ENCODE measurements at regions not wholly inside any gene's neighbourhood (a gene's known extent, or its start where the extent isn't known, plus 50 kb on each side); places are given as distances from the start of the nearest gene placed in this dataset.

DNA sequence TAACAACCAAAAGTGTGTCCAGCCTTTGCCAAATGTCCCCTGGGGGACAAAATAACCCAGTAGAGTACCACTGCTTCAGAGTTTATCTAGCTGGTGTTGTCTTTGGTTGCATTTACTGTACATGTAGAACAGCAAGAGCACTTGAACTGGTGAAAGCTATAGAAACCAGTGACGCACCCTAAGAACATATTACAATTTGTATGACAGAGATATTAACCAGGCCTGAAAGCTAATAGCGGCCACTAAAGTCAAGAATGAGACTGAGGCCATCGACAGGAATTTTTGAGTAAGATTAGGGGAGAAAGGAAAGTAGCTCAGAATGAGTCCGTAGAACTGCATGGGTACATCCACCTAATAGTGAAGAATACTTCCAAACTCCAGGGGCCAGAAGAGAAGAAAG lies 236.2 kb downstream of the MTERF1 start:
- TF ChIP-seq MBD2 (IDR thresholded peaks at IDR 0.05; ENCODE audit: borderline replicate concordance, low read depth) (no peak), MXI1 (IDR thresholded peaks at IDR 0.05; ENCODE audit: low read depth, low read length) (no peak), SIN3A (IDR thresholded peaks at IDR 0.05; ENCODE audit: borderline replicate concordance in 2 of 2, control insufficient read depth in 1 of 2, low read depth in 2 of 2, low read length in 2 of 2) (no peak), ZKSCAN8 (CRISPR knock-in tag; IDR thresholded peaks at IDR 0.05) (no peak), NFE2L1 (tag; IDR thresholded peaks at IDR 0.05; ENCODE audit: borderline replicate concordance, low read depth) (no peak)
- TF ChIP-seq, protein P1, sequence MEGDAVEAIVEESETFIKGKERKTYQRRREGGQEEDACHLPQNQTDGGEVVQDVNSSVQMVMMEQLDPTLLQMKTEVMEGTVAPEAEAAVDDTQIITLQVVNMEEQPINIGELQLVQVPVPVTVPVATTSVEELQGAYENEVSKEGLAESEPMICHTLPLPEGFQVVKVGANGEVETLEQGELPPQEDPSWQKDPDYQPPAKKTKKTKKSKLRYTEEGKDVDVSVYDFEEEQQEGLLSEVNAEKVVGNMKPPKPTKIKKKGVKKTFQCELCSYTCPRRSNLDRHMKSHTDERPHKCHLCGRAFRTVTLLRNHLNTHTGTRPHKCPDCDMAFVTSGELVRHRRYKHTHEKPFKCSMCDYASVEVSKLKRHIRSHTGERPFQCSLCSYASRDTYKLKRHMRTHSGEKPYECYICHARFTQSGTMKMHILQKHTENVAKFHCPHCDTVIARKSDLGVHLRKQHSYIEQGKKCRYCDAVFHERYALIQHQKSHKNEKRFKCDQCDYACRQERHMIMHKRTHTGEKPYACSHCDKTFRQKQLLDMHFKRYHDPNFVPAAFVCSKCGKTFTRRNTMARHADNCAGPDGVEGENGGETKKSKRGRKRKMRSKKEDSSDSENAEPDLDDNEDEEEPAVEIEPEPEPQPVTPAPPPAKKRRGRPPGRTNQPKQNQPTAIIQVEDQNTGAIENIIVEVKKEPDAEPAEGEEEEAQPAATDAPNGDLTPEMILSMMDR (IDR thresholded peaks at IDR 0.05 in 2 of 3, conservative IDR thresholded peaks at IDR 0.05 in 1 of 3; ENCODE audit: insufficient read depth in 2 of 3, low read depth in 1 of 3, low read length in 3 of 3) = no peak
- TF ChIP-seq, protein P2, sequence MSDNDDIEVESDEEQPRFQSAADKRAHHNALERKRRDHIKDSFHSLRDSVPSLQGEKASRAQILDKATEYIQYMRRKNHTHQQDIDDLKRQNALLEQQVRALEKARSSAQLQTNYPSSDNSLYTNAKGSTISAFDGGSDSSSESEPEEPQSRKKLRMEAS (CRISPR knock-in tag; IDR thresholded peaks at IDR 0.05) = no peak
- TF ChIP-seq, protein P3, sequence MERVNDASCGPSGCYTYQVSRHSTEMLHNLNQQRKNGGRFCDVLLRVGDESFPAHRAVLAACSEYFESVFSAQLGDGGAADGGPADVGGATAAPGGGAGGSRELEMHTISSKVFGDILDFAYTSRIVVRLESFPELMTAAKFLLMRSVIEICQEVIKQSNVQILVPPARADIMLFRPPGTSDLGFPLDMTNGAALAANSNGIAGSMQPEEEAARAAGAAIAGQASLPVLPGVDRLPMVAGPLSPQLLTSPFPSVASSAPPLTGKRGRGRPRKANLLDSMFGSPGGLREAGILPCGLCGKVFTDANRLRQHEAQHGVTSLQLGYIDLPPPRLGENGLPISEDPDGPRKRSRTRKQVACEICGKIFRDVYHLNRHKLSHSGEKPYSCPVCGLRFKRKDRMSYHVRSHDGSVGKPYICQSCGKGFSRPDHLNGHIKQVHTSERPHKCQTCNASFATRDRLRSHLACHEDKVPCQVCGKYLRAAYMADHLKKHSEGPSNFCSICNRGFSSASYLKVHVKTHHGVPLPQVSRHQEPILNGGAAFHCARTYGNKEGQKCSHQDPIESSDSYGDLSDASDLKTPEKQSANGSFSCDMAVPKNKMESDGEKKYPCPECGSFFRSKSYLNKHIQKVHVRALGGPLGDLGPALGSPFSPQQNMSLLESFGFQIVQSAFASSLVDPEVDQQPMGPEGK (CRISPR knock-in tag; IDR thresholded peaks at IDR 0.05; ENCODE audit: borderline replicate concordance) = no peak
- TF ChIP-seq, protein P4, sequence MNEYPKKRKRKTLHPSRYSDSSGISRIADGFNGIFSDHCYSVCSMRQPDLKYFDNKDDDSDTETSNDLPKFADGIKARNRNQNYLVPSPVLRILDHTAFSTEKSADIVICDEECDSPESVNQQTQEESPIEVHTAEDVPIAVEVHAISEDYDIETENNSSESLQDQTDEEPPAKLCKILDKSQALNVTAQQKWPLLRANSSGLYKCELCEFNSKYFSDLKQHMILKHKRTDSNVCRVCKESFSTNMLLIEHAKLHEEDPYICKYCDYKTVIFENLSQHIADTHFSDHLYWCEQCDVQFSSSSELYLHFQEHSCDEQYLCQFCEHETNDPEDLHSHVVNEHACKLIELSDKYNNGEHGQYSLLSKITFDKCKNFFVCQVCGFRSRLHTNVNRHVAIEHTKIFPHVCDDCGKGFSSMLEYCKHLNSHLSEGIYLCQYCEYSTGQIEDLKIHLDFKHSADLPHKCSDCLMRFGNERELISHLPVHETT (CRISPR knock-in tag; conservative IDR thresholded peaks at IDR 0.05 in 1 of 2, IDR thresholded peaks at IDR 0.05 in 1 of 2) = no peak
- TF ChIP-seq, protein P5, sequence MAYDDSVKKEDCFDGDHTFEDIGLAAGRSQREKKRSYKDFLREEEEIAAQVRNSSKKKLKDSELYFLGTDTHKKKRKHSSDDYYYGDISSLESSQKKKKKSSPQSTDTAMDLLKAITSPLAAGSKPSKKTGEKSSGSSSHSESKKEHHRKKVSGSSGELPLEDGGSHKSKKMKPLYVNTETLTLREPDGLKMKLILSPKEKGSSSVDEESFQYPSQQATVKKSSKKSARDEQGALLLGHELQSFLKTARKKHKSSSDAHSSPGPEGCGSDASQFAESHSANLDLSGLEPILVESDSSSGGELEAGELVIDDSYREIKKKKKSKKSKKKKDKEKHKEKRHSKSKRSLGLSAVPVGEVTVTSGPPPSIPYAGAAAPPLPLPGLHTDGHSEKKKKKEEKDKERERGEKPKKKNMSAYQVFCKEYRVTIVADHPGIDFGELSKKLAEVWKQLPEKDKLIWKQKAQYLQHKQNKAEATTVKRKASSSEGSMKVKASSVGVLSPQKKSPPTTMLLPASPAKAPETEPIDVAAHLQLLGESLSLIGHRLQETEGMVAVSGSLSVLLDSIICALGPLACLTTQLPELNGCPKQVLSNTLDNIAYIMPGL (CRISPR knock-in tag; IDR thresholded peaks at IDR 0.05) = no peak
- TF ChIP-seq, protein P6, sequence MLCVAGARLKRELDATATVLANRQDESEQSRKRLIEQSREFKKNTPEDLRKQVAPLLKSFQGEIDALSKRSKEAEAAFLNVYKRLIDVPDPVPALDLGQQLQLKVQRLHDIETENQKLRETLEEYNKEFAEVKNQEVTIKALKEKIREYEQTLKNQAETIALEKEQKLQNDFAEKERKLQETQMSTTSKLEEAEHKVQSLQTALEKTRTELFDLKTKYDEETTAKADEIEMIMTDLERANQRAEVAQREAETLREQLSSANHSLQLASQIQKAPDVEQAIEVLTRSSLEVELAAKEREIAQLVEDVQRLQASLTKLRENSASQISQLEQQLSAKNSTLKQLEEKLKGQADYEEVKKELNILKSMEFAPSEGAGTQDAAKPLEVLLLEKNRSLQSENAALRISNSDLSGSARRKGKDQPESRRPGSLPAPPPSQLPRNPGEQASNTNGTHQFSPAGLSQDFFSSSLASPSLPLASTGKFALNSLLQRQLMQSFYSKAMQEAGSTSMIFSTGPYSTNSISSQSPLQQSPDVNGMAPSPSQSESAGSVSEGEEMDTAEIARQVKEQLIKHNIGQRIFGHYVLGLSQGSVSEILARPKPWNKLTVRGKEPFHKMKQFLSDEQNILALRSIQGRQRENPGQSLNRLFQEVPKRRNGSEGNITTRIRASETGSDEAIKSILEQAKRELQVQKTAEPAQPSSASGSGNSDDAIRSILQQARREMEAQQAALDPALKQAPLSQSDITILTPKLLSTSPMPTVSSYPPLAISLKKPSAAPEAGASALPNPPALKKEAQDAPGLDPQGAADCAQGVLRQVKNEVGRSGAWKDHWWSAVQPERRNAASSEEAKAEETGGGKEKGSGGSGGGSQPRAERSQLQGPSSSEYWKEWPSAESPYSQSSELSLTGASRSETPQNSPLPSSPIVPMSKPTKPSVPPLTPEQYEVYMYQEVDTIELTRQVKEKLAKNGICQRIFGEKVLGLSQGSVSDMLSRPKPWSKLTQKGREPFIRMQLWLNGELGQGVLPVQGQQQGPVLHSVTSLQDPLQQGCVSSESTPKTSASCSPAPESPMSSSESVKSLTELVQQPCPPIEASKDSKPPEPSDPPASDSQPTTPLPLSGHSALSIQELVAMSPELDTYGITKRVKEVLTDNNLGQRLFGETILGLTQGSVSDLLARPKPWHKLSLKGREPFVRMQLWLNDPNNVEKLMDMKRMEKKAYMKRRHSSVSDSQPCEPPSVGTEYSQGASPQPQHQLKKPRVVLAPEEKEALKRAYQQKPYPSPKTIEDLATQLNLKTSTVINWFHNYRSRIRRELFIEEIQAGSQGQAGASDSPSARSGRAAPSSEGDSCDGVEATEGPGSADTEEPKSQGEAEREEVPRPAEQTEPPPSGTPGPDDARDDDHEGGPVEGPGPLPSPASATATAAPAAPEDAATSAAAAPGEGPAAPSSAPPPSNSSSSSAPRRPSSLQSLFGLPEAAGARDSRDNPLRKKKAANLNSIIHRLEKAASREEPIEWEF (CRISPR knock-in tag; IDR thresholded peaks at IDR 0.05) = no peak
- TF ChIP-seq, protein P7, sequence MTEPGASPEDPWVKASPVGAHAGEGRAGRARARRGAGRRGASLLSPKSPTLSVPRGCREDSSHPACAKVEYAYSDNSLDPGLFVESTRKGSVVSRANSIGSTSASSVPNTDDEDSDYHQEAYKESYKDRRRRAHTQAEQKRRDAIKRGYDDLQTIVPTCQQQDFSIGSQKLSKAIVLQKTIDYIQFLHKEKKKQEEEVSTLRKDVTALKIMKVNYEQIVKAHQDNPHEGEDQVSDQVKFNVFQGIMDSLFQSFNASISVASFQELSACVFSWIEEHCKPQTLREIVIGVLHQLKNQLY (CRISPR knock-in tag; conservative IDR thresholded peaks at IDR 0.05) = no peak
